ENCODE measurements at regions not wholly inside any gene's neighbourhood (a gene's known extent, or its start where the extent isn't known, plus 50 kb on each side); places are given as distances from the start of the nearest gene placed in this dataset.

DNA sequence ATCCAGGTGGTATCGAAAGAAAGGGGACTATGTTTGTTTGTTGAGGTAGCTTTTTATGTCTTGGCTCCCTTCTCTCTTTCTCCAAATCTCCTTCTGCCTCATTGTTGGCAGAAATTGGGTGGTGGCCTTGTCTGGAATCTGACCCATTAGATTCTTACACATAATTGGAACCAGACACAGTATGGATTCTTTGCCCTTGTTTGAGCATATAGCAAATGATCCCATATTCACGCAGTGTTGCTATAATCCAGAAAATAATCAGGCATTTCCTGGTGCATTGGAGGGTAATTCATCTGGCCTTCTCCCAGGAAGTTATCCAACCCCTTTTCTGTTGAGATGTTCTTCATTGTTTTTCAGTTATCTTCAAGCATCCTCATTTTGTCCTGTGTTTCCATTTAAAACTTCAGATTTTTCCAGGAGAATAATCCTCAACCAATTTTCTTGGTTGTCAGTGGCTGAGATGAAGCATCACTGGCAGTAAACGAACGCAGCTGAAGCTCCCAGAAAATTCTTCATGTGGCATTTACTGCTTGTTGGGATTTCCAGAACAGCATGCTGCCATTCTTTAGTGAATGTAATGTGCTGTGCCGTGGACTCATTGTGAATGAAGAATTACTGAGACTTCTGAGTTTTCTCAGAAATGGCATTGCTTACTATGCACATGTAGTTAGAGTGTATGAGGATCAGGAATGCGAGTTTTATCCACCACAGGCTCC is 70.5 kb upstream of the NTRK2 start:
- Histone ChIP-seq H3K27me3 (no peaks in the 10 kb centered on the region), H3K4me3 (ENCODE audit: low read depth, low read length) (no peak overlapping the region), H3K36me3 (no peaks in the 10 kb centered on the region), H3K4me1 (no peaks in the 10 kb centered on the region), H3K9me3 (no peaks in the 10 kb centered on the region)
- no peak for DNase-seq
- no peak for TF ChIP-seq CTCF (IDR thresholded peaks at IDR 0.05; ENCODE audit: low read depth, low read length)

DNA sequence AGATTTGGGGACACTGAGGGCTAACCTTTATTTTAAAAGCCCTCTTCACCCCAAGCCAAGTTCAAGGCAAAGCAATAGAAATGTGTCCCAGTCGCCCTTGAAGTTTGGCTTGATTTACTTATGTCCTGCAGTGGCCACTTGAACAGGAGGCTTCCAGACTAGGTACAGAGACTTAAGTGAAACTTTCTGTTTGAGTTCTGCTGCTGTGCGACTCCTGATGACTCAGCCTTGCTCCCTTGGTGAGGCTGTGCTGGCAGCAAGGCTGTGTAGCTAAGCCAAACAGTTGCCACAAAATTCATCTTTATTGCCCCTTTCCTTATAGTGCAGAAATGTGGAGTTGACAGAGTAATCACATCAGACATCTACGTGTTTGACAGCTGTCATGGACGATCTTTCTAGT is 68.8 kb upstream of the NTRK2 start:
- no peak for TF ChIP-seq CTCF (IDR thresholded peaks at IDR 0.05; ENCODE audit: low read depth, low read length)
- no peaks in the 10 kb centered on the region for H3K4me1 ChIP-seq
- H3K4me3 ChIP-seq (ENCODE audit: low read depth, low read length), result no peak overlapping the region
- H3K9me3 ChIP-seq, result no peaks in the 10 kb centered on the region
- H3K36me3 ChIP-seq, result no peaks in the 10 kb centered on the region
- no peak for DNase-seq
- H3K27me3 ChIP-seq, result no peaks in the 10 kb centered on the region

DNA sequence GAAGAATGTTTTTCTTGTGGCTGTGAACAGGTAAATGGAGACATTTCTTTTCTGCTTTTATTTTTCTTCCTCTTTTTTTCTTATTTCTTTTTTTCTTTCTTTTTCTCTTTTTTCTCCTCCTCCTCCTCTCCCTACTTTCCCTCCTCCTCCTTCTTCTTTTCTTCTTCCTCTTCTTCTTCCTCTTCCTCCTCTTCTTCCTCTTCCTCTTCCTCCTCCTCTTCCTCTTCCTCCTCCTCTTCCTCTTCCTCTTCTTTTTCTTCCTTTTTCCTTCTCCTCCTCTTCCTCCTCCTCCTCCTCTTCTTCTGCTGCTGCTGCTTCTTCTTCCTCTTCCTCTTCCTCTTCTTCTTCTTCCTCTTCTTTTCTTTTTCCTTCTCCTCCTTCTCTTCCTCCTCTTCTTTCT is 65.3 kb upstream of the NTRK2 start:
- DNase-seq, result no peak
- Histone ChIP-seq H3K27me3 (no peaks in the 10 kb centered on the region), H3K9me3 (no peaks in the 10 kb centered on the region), H3K36me3 (no peaks in the 10 kb centered on the region), H3K4me1 (no peaks in the 10 kb centered on the region), H3K4me3 (ENCODE audit: low read depth, low read length) (no peak overlapping the region)
- TF ChIP-seq CTCF (IDR thresholded peaks at IDR 0.05; ENCODE audit: low read depth, low read length), result no peak

GRCh38 chr9:84609779-84610178 is 59.8 kb upstream of the NTRK2 start:
- H3K9me3 ChIP-seq, result no peaks in the 10 kb centered on the region

DNA sequence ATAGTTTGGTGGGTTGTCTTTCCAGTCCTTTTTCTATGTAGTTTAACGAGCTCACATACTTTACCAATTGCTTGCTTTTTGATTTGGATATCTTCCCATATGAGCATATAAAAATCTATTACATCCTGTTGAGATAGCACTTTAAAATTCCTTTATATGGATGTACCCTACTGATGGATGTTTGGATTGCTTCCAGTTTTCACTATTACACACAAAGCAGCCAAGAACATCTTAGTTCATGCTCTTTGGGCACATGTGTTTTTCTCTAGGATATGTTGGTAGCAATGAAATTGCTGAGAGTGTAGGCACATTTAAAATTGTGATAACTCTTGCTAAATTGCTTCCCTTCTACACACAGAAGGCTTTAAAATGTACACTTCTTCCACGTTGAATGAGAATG is 56.1 kb upstream of the NTRK2 start:
- H3K4me3 ChIP-seq (ENCODE audit: low read depth, low read length), result no peak overlapping the region
- TF ChIP-seq CTCF (IDR thresholded peaks at IDR 0.05; ENCODE audit: low read depth, low read length), result no peak
- H3K36me3 ChIP-seq, result no peaks in the 10 kb centered on the region
- H3K4me1 ChIP-seq, result no peaks in the 10 kb centered on the region
- no peaks in the 10 kb centered on the region for H3K9me3 ChIP-seq
- H3K27me3 ChIP-seq, result no peaks in the 10 kb centered on the region
- DNase-seq, result no peak

More at GRCh38 chr9:84609779-84610178, 59.8 kb upstream of the NTRK2 start:
- no peaks in the 10 kb centered on the region for H3K27me3 ChIP-seq
- H3K4me3 ChIP-seq (ENCODE audit: low read depth, low read length), result no peak overlapping the region
- no peak for TF ChIP-seq CTCF (IDR thresholded peaks at IDR 0.05; ENCODE audit: low read depth, low read length)
- DNase-seq, result no peak
- no peaks in the 10 kb centered on the region for H3K4me1 ChIP-seq
- no peaks in the 10 kb centered on the region for H3K36me3 ChIP-seq

DNA sequence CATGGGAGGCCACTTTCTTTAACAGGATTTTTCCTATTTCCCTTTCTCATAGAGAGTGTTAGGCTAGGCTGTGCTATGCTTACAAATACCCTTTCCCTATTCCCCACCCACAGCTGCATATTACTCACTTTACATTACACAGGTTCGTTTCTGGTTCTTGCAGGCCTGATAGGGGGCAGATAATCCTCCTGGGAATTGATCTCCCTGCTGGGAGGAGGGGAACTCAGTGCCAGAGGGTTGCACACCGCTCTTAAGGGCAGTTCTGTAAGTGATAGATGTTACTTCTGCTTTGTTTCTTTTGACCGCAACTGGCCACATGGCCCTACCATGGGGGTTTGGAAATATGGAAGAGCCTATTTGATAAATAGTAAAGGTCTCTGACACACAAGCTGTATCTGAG is 54.0 kb upstream of the NTRK2 start:
- Histone ChIP-seq H3K36me3 (no peaks in the 10 kb centered on the region), H3K4me3 (ENCODE audit: low read depth, low read length) (no peak overlapping the region), H3K27me3 (no peaks in the 10 kb centered on the region), H3K9me3 (no peaks in the 10 kb centered on the region), H3K4me1 (no peaks in the 10 kb centered on the region)
- no peak for TF ChIP-seq CTCF (IDR thresholded peaks at IDR 0.05; ENCODE audit: low read depth, low read length)
- DNase-seq, result no peak

Measured in BE2C (cell line).